SIG-M5 (cell line): ENCODE measurements at regions not wholly inside any gene's neighbourhood (a gene's known extent, or its start where the extent isn't known, plus 50 kb on each side); places are given as distances from the start of the nearest gene placed in this dataset.
"Not testable (repeated sequence)": the region's sequence is repeated elsewhere in the genome, so short reads cannot be mapped to it uniquely, and the experiment has no call there.

Experiments used
- DNase-seq: peaks from one replicate; lab custom pipeline; 2025; lab: John Stamatoyannopoulos, UW

- DNase-seq: no peak
Observed at GRCh38 chr4:111136438-111136837, 513.6 kb upstream of the PITX2 start.

GRCh38 chr4:111136967-111137366 is 514.1 kb upstream of the PITX2 start:
- no peak for DNase-seq

- DNase-seq: no peak
Observed at GRCh38 chr4:111143510-111143909, 520.6 kb upstream of the PITX2 start.

- DNase-seq: no peak
Observed at GRCh38 chr4:111154934-111155333, 532.1 kb upstream of the PITX2 start.

- not testable (repeated sequence) for DNase-seq
Observed at GRCh38 chr4:111164556-111164955, 541.7 kb upstream of the PITX2 start.

GRCh38 chr4:111174331-111174730 is 551.5 kb upstream of the PITX2 start:
- no peak for DNase-seq

GRCh38 chr4:111178231-111178630 is 555.4 kb upstream of the PITX2 start:
- DNase-seq: no peak

- DNase-seq: no peak
Observed at GRCh38 chr4:111187108-111187507, 564.2 kb upstream of the PITX2 start.

- DNase-seq: no peak
Observed at GRCh38 chr4:111198446-111198845, 575.6 kb upstream of the PITX2 start.

GRCh38 chr4:111204797-111205196 is 581.9 kb upstream of the PITX2 start:
- DNase-seq: no peak

GRCh38 chr4:111208970-111209369 is 586.1 kb upstream of the PITX2 start:
- DNase-seq: no peak

- no peak for DNase-seq
Observed at GRCh38 chr4:111209706-111210105, 586.8 kb upstream of the PITX2 start.

GRCh38 chr4:111210595-111210994 is 587.7 kb upstream of the PITX2 start:
- no peak for DNase-seq

- DNase-seq: no peak
Observed at GRCh38 chr4:111213531-111213930, 590.7 kb upstream of the PITX2 start.

- no peak for DNase-seq
Observed at GRCh38 chr4:111214371-111214770, 591.5 kb upstream of the PITX2 start.

- DNase-seq: no peak
Observed at GRCh38 chr4:111215755-111216154, 592.9 kb upstream of the PITX2 start.

GRCh38 chr4:111216791-111217190 is 593.9 kb upstream of the PITX2 start:
- no peak for DNase-seq

- no peak for DNase-seq
Observed at GRCh38 chr4:111221371-111221770, 598.5 kb upstream of the PITX2 start.

- no peak for DNase-seq
Observed at GRCh38 chr4:111228396-111228795, 605.5 kb upstream of the PITX2 start.

GRCh38 chr4:111228874-111229273 is 606.0 kb upstream of the PITX2 start:
- no peak for DNase-seq

GRCh38 chr4:111230265-111230664 is 607.4 kb upstream of the PITX2 start:
- DNase-seq: no peak

GRCh38 chr4:111231281-111231680 is 608.4 kb upstream of the PITX2 start:
- no peak for DNase-seq

GRCh38 chr4:111234939-111235338 is 612.1 kb upstream of the PITX2 start:
- DNase-seq: no peak

GRCh38 chr4:111263836-111264235 is 641.0 kb upstream of the PITX2 start:
- no peak for DNase-seq

- no peak for DNase-seq
Observed at GRCh38 chr4:111266937-111267336, 644.1 kb upstream of the PITX2 start.
